ENCODE measurements at regions not wholly inside any gene's neighbourhood (a gene's known extent, or its start where the extent isn't known, plus 50 kb on each side); places are given as distances from the start of the nearest gene placed in this dataset.

DNA sequence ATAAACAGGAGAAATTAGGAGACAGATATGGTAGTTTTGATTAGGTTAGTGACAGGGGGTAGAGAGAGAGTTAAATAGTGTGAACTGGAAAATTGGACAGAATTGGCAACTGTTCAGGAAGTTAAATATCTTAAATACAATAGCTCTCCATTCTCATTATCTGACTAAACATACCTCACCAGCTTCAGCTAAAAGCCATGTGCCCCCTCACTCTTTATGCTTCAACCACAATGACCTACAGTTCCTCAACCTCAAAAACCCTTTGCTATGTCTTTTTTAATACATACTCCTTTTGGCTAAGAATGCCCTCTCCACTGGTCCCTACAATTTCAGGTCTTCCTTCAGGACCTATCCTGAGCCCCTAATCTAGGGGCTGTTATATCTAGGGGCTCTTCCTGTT is 740.2 kb upstream of the ZEB2 start:
- no peak for DNase-seq

DNA sequence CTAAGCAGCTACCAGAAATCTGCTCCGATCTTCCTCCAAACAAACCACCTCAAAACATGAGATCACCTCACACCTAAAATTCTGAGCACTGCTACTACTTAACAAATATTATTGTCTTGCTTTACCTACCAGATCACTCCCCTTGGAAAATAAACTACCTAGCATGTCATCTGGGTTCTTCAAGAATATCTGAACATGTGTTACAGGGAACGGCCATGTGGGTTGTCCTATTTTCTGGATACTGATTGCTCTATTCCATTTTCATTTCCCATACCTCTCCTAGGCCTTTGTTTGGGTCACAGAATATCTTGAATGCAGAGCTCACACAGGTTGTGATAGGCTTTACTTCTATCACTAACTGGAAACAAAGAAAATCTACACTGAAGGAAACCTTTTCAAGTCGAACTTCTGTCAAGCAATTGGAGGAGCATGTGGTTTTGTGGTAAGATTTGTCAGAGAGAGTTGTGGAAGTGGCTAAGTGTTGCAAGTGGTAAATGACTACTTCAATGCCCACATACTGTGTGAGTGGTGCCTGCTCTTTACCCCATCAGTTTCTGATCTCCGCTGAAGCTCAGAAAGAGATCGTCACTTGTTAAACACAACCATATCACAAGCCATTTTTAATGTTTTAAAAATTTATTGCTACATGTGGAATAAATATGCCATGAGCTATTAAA is 739.1 kb upstream of the ZEB2 start:
- no peak for DNase-seq

GRCh38 chr2:145257931-145258330 is 738.0 kb upstream of the ZEB2 start:
- DNase-seq: no peak

DNA sequence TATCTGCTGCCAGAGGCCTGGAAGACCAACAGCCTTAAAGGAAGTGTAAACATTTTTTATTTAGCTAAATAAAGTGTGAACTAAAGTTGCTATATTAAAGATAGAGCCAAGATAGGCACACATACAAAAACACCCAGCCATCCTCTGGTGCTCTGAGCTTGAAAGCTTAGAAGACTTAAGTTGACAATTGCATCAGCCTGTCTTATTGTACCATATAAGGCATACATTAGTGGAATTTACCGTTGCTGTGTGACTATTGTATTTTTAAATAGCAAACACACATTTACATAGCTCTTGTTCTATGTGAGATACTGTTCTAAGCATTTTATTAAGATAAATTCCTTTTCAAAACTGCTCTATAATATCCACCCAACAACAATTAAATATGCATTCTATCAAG is 736.6 kb upstream of the ZEB2 start:
- no peak for DNase-seq

DNA sequence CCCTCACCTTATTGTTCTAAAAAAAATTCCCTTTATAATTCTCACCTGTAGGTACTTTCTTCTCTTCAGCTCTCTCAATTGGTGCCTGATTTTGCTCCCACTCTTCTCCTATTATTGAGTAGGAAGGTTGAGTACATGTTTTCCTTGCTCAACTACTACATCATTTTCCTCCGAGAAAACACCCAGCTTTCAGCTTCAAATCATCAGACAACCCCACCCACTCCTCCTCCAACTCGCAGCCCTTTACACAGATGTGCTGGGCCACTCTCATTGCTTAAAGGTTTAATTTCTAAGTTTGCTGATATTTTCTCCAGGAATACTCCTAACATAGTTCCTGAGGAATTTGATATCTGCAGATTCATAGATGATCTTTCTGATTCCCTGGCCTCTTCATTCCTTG is 734.4 kb upstream of the ZEB2 start:
- no peak for DNase-seq

DNA sequence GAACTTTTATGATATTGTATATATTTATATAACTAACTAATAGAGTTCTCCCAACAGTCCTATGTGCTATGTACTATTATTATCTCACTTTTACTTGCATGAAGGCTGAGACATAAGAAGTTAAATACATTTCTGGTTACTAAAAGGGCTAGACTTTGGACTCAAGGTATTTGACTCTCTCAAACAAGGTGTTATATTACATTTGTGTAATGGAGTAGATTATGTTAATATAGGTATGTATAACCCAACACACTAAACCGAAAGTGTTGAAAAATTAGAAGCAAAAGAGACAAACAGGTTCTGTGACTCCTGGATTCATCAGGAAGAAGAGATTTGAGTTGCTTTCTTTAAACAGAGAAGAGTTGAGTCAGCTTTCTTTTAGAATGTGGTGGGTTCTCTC is 733.6 kb upstream of the ZEB2 start:
- DNase-seq: no peak

DNA sequence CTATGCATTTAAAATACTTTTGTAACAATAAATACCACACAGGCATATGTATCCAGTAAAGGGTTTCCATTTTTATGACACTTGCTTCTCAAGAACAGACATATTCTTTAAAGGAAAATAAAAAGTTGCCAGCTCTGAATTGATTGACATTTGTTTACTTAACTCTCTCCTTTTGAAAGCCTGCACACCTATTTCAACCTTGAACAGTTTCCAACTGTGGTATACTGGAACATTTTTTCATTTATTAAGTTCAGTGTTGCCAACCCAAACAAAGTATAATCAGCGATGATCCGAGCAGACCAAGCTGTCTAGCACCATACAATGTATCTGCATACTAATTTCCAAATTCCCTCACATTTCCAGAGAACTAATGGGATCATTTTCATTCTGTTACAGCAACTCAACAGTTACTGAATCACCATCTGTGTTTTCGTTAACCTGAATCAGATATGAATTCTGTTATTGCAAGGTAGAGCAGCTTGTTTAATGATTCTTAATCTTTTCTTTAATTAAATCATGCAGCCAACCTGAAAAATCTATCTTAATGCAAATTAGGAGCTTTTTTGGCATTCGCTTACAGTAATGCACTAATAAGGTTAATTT is 725.5 kb upstream of the ZEB2 start:
- DNase-seq: no peak

DNA sequence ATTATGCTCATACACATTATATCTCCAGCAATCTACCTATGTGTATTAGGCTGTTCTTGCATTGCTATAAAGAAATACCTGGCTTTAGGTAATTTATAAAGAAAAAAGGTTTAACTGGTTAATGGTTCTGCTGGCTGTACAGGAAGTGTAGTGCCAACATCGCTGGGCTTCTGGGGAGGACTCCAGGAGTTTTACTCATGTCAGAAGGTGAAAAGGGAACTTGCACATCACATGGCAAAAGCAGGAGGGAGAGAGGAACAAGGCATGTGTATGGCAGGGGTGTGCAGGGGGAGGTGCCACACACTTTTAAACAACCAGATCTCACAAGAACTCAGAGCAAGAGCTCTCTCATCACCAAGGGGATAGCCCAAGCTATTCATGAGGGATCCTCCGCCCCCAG is 715.4 kb upstream of the ZEB2 start:
- DNase-seq: no peak

- no peak for DNase-seq
Observed at GRCh38 chr2:145230546-145230945, 710.6 kb upstream of the ZEB2 start.

DNA sequence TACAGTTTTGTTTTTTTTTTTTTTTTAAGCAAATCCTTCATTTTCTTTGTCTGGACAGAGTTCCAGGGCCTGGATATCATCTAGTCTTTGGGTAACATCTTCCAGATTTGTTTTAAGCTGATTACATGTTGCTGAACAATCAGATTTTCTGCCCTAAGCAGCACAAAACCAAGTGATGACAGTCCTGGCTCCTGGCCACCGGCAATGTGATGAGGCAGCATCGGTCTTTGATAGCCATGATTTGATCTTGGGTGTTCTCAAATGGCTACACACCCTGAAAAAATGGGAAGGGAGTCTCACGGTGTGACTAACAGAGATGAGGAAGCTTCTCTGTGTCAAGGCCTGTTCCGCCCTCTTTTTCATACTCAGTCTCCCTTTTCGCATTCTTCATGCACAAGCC is 708.6 kb upstream of the ZEB2 start:
- no peak for DNase-seq

DNA sequence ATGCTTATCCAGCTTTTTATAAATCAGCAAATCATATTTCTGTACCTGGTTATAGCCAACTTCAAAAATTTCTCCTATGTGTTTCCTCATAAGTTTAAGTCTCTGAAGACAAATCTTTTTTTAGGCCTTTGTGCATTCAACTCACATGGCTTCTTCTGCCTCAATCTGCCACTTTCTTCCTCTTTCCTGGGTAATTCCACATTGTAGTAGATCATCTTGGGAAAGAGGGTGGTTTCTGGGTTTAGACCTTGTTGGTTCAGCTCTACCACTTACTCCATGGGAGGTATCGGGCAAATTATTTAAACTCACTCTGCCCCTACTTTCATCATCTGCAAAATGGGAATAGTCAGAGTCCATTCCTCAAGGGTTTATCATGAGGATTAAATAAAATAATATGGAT is 707.0 kb upstream of the ZEB2 start:
- DNase-seq: no peak

- no peak for DNase-seq
Observed at GRCh38 chr2:145221516-145221915, 701.6 kb upstream of the ZEB2 start.

GRCh38 chr2:145221032-145221431 is 701.1 kb upstream of the ZEB2 start:
- DNase-seq: no peak

- peak; percentile 31 for DNase-seq
Observed at GRCh38 chr2:145220496-145220895, 700.6 kb upstream of the ZEB2 start.

DNA sequence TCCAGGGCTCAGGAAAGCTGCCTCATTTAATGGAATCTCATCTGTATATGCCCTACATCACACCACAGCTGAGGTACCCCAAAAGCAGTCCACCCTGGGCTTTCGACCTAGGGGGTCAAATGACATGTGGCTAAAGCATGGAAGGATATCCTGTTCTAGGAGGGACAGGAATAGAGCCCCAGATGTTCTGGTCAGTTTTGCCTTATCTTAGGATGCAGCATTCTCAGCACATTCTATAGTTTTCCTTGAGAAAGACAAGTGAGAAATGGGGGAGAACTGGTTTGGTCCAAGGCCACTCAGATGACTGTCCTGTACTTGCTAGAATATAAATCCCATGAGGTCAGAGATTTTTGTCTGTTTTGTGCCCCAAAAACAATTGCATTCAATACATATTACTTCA is 688.0 kb upstream of the ZEB2 start:
- DNase-seq: no peak

DNA sequence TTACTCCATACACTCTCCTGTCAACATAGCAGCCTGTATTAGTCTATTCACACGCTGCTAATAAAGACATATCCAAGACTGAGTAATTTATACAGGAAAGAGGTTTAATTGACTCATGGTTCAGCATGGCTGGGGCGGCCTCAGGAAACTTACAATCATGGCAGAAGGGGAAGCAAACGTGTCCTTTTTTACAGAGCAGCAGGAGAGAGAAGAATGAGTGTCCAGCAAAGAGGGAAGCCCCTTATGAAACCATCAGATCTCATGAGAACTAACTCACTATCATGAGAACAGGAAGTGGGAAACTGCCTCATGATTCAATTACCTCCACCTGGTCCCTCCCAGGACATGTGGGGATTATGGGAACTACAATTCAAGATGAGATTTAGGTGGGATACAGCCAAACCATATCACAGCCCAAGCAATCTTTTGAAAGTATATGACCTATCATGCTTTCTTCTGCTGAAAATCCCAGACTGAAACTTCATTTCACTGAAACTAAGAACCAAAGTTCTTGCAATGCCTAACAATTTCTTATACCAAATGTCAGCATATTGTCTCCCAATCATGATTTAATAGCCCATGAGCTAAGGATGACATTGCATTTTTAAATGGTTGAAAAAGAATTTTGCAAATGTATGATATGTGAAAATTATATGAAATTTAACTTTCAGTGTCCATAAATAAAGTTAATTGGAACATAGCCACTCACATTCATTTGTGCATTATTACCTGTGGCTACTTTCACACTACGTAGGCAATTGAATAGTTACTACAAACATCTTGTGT is 686.8 kb upstream of the ZEB2 start:
- DNase-seq: no peak

GRCh38 chr2:145203891-145204290 is 684.0 kb upstream of the ZEB2 start:
- DNase-seq: no peak

DNA sequence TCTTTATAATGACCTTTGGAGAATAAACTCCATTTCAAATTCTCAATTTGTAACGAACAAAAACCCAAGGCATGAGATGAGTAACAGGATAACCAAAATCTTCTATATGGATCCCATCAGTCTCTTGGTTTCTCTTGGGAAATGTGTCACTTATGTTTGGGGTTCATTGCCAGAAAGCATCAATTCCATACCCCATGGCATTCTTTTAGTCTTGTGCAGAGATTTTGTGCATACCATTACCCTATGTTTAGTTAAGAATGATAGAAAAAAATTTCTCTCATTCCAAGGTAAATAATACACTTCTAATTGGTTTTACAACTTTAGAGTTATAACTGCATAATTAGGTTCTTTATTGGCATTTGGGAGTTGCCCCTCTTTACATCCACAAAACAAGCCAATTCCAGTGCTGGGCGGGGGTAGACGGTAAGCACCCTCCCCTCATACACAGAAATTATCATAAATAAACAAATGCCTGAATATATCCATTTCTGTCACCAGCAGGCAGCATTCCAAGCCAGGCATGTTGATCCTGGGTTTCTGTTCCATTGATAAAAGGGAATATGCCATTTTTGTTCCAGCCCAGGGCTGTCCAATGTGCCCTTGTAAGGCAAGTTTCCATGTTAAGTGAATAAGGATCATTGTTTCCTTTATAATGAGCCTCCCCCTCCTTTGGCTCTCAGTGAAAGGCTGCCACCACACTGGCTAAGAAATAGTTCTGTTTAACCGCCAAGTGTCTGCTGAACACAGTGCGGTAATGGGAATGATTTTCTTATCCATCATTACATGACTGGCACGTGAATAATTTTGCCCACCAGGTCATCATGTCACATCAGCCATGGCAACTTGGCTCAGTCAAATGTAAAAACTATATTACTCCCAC is 680.1 kb upstream of the ZEB2 start:
- DNase-seq: no peak

GRCh38 chr2:145199042-145199441 is 679.1 kb upstream of the ZEB2 start:
- DNase-seq: no peak

DNA sequence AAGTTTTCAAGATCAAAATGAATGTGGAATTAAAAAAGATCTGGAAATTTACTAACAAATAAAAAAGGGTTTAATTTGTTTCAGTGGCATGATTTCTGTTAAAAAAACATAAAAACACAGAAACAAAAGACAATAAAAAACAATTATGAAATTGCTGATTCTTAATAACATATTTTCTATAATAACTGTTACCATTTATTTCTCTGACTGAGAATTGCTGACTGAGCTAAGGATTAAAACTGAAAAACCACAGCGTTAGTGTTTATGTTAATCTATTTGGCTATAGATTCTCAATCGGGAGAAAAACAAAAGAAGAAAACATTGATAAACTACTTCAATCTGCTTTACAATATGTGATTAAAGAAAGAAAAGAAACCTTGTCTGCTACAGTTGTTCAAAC is 678.6 kb upstream of the ZEB2 start:
- DNase-seq: no peak

DNA sequence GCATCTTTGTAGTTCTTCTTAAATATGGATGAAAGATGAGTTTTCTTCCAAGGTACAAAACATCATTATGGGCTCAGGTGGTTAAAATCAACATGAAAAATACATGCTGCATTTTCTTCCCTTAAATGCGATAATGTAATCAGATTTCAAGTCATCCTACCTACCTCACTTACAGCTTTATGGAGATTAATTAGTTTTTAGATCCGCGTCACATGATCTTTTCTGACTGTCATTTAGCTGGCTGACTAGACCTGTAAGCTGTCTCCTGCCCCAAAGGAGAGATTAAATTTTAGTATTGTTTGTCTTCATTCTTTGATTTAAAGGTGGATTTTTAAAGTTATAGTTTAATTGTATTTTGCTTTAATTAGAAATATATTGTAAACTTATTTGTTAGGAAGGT is 678.0 kb upstream of the ZEB2 start:
- no peak for DNase-seq

DNA sequence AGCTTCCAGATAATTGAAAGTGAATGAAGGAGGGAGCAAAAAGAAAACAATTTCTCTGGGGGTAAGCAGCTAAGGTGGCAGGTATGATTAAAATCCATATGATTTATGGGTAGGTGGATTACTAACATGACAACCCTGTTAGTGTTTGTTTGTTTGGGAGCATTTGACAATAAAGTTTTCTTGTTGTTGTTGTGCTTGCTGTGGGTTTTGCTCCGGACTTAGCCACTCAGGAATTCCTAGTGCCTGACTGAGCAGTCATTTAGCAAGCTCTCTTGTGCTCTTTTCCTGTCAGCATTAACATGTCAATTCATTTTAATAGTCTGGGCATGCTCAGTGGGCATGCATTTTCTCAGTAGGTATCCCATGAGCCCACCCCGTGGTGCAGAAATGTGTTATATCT is 674.8 kb upstream of the ZEB2 start:
- no peak for DNase-seq

DNA sequence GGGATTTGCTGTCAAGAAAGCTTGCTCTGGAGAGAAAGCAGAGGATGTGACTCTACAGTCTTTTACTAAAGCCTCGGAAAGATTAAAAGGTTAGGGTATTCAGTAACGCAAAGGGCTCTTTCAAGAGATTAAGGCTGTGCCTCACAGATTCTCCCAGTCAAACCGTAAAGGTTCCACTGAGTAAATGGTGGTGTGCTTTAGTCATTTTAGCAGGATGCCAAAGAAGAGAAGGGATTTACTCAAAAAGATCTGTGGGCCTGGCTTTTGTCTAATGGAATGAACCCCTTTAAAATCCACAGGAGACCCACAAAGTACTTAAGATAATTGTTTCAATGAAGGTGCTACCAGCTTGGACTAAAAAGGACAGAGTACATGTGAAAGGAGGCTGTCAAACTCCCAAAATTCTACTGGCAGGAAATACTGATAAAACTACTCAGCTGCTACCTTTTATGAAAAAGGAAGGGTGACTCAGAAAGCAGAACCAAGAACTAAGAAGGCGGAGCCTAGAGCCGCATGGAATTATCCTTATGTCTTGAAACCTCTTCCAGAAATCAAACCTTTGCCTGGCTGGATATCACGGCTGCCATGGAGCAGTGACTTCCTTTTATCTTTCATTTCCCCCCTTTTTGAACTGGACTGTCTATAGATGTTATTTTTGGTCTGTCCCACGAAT is 670.2 kb upstream of the ZEB2 start:
- DNase-seq: no peak
